GM12875 (cell line): ENCODE measurements at regions not wholly inside any gene's neighbourhood (a gene's known extent, or its start where the extent isn't known, plus 50 kb on each side); places are given as distances from the start of the nearest gene placed in this dataset.

ENCODE experiments used
- H3K4me3 ChIP-seq: one replicate; pipeline ENCODE4 v1.5.1; 2011; ENCODE audit warnings: low read depth, low read length, control low read depth
- TF ChIP-seq, protein P1 (sequence below): IDR thresholded peaks from 2 replicates; pipeline ENCODE4 v1.5.1; 2011; ENCODE audit warnings: low read depth, mild to moderate bottlenecking, control low read depth, inconsistent platforms, low read length, moderate library complexity, borderline replicate concordance; ENCODE audit not compliant: insufficient read depth

DNA sequence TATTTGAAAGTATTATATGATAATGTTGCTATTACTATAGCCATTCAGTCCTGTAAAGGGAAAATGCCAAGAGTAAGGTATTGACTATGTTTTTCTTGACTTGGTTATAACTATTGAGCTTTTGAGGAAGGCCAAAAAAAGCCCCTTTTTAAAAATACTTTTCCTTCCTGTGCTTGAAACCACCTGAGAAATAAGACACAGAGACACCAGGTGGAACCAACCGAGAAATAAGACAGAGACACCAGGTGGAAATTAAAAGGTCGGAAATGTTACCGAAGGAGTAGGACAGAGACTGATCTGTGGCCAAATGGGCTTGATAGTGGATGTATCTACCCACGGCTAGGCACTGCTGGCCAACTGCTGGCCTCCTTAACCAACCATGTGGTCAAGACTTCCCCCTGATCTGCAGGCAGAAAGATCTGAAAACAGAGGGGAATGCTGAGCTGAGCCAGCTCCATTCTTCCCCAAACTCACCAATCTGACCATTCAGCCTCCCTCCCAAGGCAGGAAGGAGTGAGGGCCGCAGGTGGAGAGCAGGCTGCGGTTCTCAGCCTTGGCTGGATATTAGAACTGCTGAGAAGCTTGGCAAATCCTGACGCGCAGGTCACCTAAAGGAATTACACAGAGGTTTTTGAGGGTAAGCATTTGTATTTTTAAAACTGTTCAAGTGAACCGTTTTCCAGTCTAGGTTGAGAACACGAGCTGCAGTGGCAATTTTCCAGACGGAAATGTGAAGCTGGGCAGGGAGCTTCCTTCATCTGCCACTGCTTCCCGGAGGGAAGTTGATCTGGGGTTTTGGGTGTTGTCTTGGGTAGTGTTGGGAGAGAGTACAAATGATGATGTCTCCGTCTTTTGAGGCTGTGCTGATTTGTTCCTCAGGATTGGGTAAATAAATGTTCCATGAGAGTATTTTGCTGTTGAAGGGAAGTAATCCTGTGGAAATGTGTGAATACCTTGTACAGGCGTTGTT, 121.7 kb upstream of the EXOC2 start:
- TF ChIP-seq, protein P1, sequence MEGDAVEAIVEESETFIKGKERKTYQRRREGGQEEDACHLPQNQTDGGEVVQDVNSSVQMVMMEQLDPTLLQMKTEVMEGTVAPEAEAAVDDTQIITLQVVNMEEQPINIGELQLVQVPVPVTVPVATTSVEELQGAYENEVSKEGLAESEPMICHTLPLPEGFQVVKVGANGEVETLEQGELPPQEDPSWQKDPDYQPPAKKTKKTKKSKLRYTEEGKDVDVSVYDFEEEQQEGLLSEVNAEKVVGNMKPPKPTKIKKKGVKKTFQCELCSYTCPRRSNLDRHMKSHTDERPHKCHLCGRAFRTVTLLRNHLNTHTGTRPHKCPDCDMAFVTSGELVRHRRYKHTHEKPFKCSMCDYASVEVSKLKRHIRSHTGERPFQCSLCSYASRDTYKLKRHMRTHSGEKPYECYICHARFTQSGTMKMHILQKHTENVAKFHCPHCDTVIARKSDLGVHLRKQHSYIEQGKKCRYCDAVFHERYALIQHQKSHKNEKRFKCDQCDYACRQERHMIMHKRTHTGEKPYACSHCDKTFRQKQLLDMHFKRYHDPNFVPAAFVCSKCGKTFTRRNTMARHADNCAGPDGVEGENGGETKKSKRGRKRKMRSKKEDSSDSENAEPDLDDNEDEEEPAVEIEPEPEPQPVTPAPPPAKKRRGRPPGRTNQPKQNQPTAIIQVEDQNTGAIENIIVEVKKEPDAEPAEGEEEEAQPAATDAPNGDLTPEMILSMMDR: no peak
- no peak overlapping the region for H3K4me3 ChIP-seq

DNA sequence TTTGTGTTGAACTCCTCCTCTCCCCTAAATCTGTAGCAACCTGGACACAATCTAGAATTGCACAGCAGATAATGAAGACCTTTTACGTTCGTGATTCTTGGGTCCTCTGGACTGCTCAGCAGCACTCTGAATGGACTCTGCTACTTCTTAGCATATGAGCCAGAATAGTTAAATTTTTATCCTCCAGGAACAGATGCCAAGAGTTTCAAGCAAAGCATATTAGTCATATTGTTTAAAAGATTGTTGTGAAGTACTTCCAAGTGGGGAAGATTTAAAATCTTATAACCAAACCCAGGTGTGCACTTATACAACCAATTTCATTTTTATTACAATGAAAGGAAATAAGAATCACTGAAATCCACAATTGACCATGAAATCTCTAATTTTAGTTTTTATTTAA, 118.9 kb upstream of the EXOC2 start:
- no peak overlapping the region for H3K4me3 ChIP-seq
- TF ChIP-seq, protein P1: no peak

DNA sequence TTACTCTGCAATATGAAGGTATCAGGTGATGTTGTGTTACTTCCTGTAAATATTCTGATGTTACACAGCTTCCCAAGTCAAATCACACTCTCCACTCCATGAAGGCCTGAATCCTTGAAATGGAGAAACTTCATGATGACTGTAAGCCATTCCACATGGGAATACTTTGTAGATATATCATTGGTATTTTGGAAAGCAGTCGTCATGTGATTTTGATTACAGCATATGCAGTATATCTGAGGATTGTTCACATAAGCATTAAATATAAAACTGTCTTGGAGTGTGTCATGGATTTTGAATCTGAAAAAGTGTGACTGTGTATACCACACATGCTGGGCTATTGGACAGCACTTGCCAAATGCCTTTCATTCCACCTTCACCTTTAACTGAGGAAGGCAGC, 118.3 kb upstream of the EXOC2 start:
- TF ChIP-seq, protein P1: no peak
- no peak overlapping the region for H3K4me3 ChIP-seq

DNA sequence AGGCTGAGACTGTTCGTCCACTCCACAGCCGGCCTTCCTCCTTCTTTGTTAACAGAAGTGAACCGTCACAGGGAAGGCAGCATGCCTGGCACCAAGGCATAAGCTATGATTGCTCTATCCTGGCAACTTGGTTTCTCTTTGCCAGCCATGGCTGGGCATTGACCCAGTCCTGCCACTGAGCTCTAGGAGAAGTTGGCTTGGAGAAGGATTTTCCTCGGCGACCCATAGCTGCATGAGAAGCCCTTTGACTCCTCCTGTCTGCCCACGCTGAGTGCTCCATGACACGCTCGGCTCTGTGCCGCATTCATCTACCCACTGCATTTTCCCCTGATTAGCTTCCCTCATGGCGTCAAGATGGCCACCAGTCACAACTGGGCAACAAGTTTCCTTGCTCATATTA, 111.8 kb upstream of the EXOC2 start:
- TF ChIP-seq, protein P1: no peak
- no peak overlapping the region for H3K4me3 ChIP-seq

DNA sequence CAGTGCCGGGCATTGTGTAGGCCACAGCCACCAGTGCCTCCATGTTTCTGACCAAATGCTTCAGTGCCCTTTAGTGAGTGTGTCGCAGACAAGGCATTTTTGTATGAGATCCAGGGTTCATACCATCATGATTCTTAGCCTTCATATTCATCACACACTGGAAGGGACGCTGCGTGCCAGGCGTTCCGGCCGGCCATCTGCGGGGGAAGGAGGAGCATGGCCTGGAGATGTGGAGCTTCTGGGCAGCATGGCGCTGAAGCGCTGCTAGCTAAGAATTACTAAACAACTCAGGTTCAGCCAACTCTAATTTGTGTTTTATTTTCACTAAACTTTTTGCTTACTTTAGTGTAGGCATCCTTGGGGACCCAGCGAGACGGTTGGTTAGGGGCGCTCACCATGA, 111.4 kb upstream of the EXOC2 start:
- H3K4me3 ChIP-seq: no peak overlapping the region
- TF ChIP-seq, protein P1: no peak

GRCh38 chr6:803191-803977, 110.4 kb upstream of the EXOC2 start:
- H3K4me3 ChIP-seq: no peak overlapping the region
- TF ChIP-seq, protein P1: no peak
